BE2C (cell line): ENCODE measurements at regions not wholly inside any gene's neighbourhood (a gene's known extent, or its start where the extent isn't known, plus 50 kb on each side); places are given as distances from the start of the nearest gene placed in this dataset.

Experiments
- DNase-seq: peaks from one replicate; pipeline ENCODE4 v3.0.0-alpha.2; 2020
- H3K27me3 ChIP-seq: fragments of 250-450 bp; sonication (Bioruptor Pico); 2 replicates; pipeline ENCODE4 v1.5.1; 2020; ENCODE audit warnings: mild to moderate bottlenecking
- H3K36me3 ChIP-seq: fragments of 250-450 bp; sonication (Bioruptor Pico); 2 replicates; pipeline ENCODE4 v1.5.1; 2020; ENCODE audit warnings: mild to moderate bottlenecking
- H3K4me1 ChIP-seq: fragments of 250-450 bp; sonication (Bioruptor Pico); 2 replicates; pipeline ENCODE4 v1.5.1; 2020
- H3K4me3 ChIP-seq: 2 replicates; pipeline ENCODE4 v1.5.1; 2011; ENCODE audit warnings: low read depth, low read length
- H3K9me3 ChIP-seq: fragments of 250-450 bp; sonication (Bioruptor Pico); 2 replicates; pipeline ENCODE4 v1.5.1; 2020
- CTCF ChIP-seq: IDR thresholded peaks from 2 replicates; pipeline ENCODE4 v1.5.1; 2012; ENCODE audit warnings: mild to moderate bottlenecking, low read depth, low read length

GRCh38 chr12:114918535-114919233, 234.7 kb upstream of the TBX3 start:
- no peak overlapping the region for H3K4me3 ChIP-seq
- no peaks in the 10 kb centered on the region for H3K9me3 ChIP-seq
- no peak for DNase-seq
- H3K27me3 ChIP-seq: no peaks in the 10 kb centered on the region
- no peaks in the 10 kb centered on the region for H3K36me3 ChIP-seq
- H3K4me1 ChIP-seq: peaks cover 4% of the 10 kb centered on the region; the same call in 1 of the 2 replicates
- no peak for TF ChIP-seq CTCF

- no peaks in the 10 kb centered on the region for H3K27me3 ChIP-seq
- no peak overlapping the region for H3K4me3 ChIP-seq
- no peak for DNase-seq
- no peaks in the 10 kb centered on the region for H3K9me3 ChIP-seq
- no peaks in the 10 kb centered on the region for H3K36me3 ChIP-seq
- no peak for TF ChIP-seq CTCF
- peaks cover 4% of the 10 kb centered on the region; the same call in 1 of the 2 replicates for H3K4me1 ChIP-seq
These were observed 234.0 kb upstream of the TBX3 start for GRCh38 chr12:114917953-114918352.

- no peak for TF ChIP-seq CTCF
- no peak overlapping the region for H3K4me3 ChIP-seq
- no peaks in the 10 kb centered on the region for H3K27me3 ChIP-seq
- no peak for DNase-seq
- H3K36me3 ChIP-seq: no peaks in the 10 kb centered on the region
- peaks cover 4% of the 10 kb centered on the region; the same call in 1 of the 2 replicates for H3K4me1 ChIP-seq
- H3K9me3 ChIP-seq: no peaks in the 10 kb centered on the region
These were observed 233.3 kb upstream of the TBX3 start for GRCh38 chr12:114917307-114917706.

- no peaks in the 10 kb centered on the region for H3K36me3 ChIP-seq
- DNase-seq: no peak
- TF ChIP-seq CTCF: no peak
- peaks cover 4% of the 10 kb centered on the region; the same call in 1 of the 2 replicates for H3K4me1 ChIP-seq
- no peak overlapping the region for H3K4me3 ChIP-seq
- no peaks in the 10 kb centered on the region for H3K27me3 ChIP-seq
- H3K9me3 ChIP-seq: no peaks in the 10 kb centered on the region
These were observed 232.6 kb upstream of the TBX3 start for GRCh38 chr12:114916541-114916940.

- Histone ChIP-seq H3K4me3 (no peak overlapping the region), H3K4me1 (peaks cover 4% of the 10 kb centered on the region; the same call in 1 of the 2 replicates), H3K9me3 (no peaks in the 10 kb centered on the region), H3K36me3 (no peaks in the 10 kb centered on the region), H3K27me3 (no peaks in the 10 kb centered on the region)
- TF ChIP-seq CTCF: no peak
- DNase-seq: no peak
These were observed 232.1 kb upstream of the TBX3 start for GRCh38 chr12:114916124-114916523.
